Mucosa of gallbladder (tissue), 1 donor: ENCODE measurements at regions not wholly inside any gene's neighbourhood (a gene's known extent, or its start where the extent isn't known, plus 50 kb on each side); places are given as distances from the start of the nearest gene placed in this dataset.
"Not testable (repeated sequence)": the region's sequence is repeated elsewhere in the genome, so short reads cannot be mapped to it uniquely, and the experiment has no call there.

Experiments
- DNase-seq: peaks from one replicate; pipeline ENCODE4 v3.0.0-alpha.2; 2020; ENCODE audit warnings: low spot score
- donor health status: DM: no; HTN: no; CAD: no.

DNA sequence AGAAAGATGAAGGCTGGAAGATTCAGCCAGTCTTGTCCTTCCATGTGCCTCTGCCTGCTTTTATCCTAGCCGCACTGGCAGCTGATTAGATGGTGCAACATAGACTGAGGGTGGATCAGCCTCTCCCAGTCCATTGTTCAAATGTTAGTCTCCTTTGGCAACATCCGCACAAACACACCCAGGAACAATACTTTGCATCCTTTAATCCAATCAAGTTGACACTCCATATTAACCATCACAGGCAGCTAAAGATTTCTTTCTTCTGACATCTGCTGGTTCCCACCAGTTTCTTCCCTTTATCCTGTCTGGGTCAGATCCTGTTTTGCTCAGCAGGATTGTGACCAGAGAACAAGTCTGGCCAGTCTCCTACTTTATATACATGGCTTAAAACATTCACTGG, 276.5 kb upstream of the TYRP1 start:
- no peak for DNase-seq

DNA sequence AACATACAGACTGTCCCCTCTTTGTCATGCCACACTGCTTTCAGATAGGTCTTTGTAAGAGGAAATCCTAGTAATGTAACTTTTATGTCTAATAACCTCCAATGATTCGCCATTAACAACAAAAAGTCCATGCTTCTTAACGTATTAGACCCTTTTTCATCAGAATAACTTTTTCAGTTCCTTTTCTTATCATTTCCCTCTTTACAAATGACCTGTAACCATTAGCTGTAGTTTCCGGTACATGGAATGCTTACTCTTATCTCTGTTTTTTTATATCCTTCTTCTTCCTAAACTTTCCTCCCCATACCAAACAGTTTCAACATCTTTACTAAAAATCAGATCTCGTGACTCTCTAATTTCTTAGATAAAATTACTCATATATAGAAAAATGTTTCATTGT, 268.9 kb upstream of the TYRP1 start:
- DNase-seq: no peak

GRCh38 chr9:12425878-12426864, 267.0 kb upstream of the TYRP1 start:
- no peak for DNase-seq

- no peak for DNase-seq
Measured at GRCh38 chr9:12439267-12439666, 253.9 kb upstream of the TYRP1 start.

DNA sequence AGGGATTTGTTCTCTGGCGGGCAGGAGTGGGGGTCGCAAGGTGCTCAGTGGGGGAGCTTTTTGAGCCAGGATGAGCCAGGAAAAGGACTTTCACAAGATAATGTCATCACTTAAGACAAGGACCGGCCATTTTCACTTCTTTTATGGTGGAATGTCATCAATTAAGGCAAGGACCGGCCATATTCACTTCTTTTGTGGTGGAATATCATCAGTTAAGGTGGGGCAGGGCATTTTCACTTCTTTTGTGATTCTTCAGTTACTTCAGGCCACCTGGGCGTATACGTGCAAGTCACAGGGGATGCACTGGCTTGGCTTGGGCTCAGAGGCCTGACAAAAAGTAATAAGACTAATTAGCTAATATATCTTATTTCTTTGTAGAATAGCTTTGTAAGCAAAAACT, 252.1 kb upstream of the TYRP1 start:
- DNase-seq: not testable (repeated sequence)

GRCh38 chr9:12441506-12441905, 251.7 kb upstream of the TYRP1 start:
- no peak for DNase-seq

GRCh38 chr9:12448246-12448645, 244.9 kb upstream of the TYRP1 start:
- no peak for DNase-seq

DNA sequence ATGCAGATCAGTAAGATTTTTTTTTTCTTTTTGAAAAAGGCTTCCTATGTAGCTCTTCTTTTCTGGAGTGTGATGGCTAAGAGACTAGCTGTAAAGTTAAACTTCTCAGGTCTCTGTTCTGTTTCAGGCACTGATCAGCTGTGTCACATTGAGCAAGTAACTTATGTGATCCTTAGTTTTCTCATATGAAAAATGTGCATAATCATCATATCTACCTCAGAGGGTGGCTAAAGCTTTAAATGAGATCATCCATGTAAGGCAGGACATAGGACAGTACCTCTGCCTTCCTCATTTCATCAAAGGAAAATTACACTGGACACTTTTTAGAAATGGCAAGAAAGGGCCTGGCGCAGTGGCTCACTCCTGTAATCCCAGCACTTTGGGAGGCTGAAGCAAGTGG, 235.9 kb upstream of the TYRP1 start:
- no peak for DNase-seq

GRCh38 chr9:12461763-12462460, 231.3 kb upstream of the TYRP1 start:
- no peak for DNase-seq

GRCh38 chr9:12462861-12463260, 230.3 kb upstream of the TYRP1 start:
- no peak for DNase-seq

DNA sequence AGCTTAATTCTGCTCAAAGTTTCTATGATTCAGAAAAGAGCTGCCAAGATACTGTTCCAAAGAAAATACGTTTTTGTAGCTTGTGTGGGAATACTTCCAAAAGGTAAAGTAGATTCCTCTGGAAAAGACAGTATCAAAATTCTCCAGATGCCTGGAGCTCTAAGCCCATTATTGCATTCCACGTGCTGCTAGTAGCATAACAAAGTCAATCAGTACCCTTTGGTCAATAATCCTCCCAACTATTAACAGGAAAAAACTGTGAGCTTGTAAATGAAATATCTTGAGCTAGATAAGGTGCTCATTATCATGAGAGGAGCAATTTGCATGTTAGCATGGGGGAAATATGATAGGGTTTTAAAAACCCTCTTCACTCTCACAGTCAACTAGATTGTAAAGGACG, 229.5 kb upstream of the TYRP1 start:
- no peak for DNase-seq

- DNase-seq: no peak
Measured at GRCh38 chr9:12464400-12464799, 228.8 kb upstream of the TYRP1 start.

GRCh38 chr9:12464910-12465512, 228.2 kb upstream of the TYRP1 start:
- DNase-seq: no peak

DNA sequence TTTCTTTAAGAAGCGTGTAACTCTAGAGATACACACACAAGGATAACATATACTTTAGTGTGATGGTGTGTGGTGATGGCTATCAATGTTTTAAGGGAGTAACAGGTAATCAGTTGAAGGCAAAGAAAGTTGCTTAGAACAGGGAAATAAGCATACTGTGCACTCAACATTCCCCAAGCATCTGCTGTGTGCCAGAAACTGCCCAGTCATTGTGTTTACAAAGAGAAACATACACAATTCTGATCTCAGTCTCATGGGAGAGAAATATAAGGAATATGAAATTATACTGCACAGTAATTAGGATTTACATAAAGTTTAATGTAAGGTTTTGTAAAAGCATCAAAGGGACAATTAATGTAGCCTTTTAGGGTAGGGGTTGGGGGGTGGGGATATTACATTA, 224.1 kb upstream of the TYRP1 start:
- DNase-seq: no peak

DNA sequence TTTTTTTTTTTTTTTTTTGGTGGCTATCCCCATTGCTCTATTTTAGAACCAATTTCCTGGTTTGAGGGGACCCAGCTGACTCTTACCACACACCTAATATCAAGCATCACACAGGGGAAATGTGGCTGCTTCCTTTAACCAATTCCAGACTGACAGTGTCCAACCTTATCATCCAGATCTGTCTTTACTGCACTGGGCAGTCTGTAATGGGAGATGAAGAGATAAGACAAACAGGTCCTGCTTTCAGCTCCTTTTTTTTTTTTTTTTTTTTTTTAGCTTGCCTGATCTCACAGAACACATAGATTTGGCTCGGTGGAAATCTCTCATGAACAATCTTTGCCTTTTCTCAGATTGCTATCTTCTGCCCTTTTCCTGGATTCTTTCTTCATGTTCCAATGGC, 198.8 kb upstream of the TYRP1 start:
- no peak for DNase-seq

DNA sequence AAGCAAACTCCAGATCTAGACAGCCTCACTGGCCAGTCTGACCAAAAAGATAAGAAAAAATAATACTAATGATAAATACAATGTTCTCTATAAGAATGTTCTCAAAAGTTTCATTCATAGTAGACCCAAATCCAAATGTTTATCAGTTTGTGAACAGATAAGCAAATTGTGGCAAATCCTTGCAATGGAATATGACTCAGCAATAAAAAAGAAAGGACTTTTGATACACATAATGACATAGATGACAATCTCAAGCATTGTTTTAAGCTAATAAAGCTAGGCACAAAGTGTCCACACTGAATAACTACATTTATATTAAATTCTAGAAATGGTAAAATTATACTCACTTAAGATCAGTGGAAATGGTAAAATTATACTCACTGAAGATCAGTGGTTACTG, 195.4 kb upstream of the TYRP1 start:
- no peak for DNase-seq

- no peak for DNase-seq
Measured at GRCh38 chr9:12502520-12502919, 190.7 kb upstream of the TYRP1 start.

DNA sequence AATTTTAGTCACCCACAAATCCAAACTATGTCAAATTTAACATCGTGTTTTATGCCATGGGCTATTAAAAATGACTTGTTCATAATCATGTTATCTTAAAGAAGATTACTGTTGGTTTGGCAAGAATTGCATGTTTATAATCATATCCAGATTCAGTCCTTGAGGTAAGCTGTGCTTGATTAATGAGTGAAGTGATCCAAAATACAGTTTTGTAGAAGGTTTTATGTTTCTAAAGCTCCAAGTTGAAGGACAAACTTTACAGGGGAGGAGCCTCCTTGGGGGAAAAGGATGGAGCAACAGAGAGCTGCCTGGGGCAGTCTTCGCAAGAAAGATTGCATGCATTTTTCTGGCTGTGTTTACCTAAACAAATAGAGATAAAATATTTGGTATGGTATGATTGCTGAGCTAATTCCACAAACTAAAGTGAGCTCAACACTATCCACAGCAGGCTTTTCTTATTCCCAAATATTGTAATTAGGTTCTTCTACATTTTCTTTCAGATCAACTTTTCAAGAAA, 189.5 kb upstream of the TYRP1 start:
- no peak for DNase-seq

DNA sequence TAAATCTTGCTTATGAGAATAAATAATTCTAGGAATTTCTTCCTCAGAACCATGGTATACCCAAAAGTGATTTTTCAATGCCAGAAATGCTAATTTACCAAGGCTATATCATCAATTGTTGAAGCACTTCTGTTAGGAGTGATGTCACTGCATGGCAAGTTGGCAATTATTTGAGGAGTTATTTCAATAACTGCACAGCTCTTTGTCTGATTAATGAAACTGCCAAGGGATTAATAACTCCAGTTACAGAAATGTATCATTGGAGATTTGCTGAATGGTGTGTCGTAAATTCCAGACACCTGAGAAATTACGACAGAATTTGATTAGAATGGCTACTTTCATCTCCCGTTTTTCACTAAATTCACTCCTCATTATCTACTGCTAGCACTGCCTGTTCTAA, 182.6 kb upstream of the TYRP1 start:
- DNase-seq: no peak

- DNase-seq: no peak
Measured at GRCh38 chr9:12511726-12512125, 181.5 kb upstream of the TYRP1 start.

GRCh38 chr9:12516031-12516430, 177.2 kb upstream of the TYRP1 start:
- no peak for DNase-seq

DNA sequence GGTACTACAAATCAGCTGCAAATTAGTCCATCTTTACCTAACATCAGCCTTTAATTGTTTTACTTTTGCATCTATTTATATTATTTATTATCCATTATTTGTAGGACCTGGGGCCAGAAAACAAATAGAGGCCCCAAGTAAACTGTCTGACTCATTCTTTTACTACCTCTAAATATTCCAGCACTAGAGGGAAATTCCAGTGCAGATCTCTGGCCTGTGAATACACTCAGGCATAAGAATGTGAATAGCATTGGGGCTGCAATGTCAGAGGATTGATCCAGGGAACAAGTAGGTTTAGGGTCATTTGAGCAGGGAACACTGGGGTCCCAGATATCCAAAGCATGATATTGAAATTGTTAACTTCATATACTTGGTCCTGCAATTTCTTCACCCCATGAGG, 176.6 kb upstream of the TYRP1 start:
- DNase-seq: no peak
